HepG2 (cell line): ENCODE measurements at regions not wholly inside any gene's neighbourhood (a gene's known extent, or its start where the extent isn't known, plus 50 kb on each side); places are given as distances from the start of the nearest gene placed in this dataset.

Experiments used
- CHD2 ChIP-seq: IDR thresholded peaks from 2 replicates; pipeline ENCODE4 v1.6.1; 2011; ENCODE audit warnings: low read depth, low read length, improper control_type of control experiment
- ELF1 ChIP-seq: sonication (generic); formaldehyde crosslinking; IDR thresholded peaks from 2 replicates; pipeline ENCODE4 v1.4.0; 2020; ENCODE audit warnings: missing genetic modification reagents
- EP300 ChIP-seq, 3 experiments: sonication (generic) in 1 of 3; formaldehyde crosslinking in 1 of 3; IDR thresholded peaks; 2 replicates each; pipeline versions ENCODE4 v1.5.1 to v1.6.1; 2011 to 2020; ENCODE audit warnings: low read depth in 2 of 3, low read length in 2 of 3, borderline replicate concordance in 1 of 3, improper control_type of control experiment in 1 of 3, mild to moderate bottlenecking in 1 of 3, missing genetic modification reagents in 1 of 3, moderate library complexity in 1 of 3
- EZH2 ChIP-seq: conservative IDR thresholded peaks from 2 replicates; pipeline ENCODE4 v1.6.1; 2012; ENCODE audit warnings: mild to moderate bottlenecking, low read depth, low read length, moderate library complexity
- ZBTB7A ChIP-seq: sonication (generic); formaldehyde crosslinking; IDR thresholded peaks from 2 replicates; pipeline ENCODE4 v1.8.0; 2022; ENCODE audit warnings: mild to moderate bottlenecking, missing genetic modification reagents
- ZNF10 ChIP-seq: sonication (generic); formaldehyde crosslinking; IDR thresholded peaks from 2 replicates; pipeline ENCODE4 v1.4.0; 2020; ENCODE audit warnings: mild to moderate bottlenecking, low read depth, missing genetic modification reagents, borderline replicate concordance
- TF ChIP-seq, protein P1 (sequence below): sonication (generic); formaldehyde crosslinking; IDR thresholded peaks from 2 replicates; pipeline ENCODE4 v1.4.0; 2020; ENCODE audit warnings: missing genetic modification reagents
- TF ChIP-seq, protein P2 (sequence below): fragments of 450-650 bp; IDR thresholded peaks from 2 replicates; pipeline ENCODE4 v1.6.1; 2017; ENCODE audit warnings: mild to moderate bottlenecking
- TF ChIP-seq, protein P3 (sequence below), 2 experiments: sonication (generic) in 1 of 2; formaldehyde crosslinking in 1 of 2; IDR thresholded peaks; 2 replicates each; pipeline versions ENCODE4 v1.5.1 to v1.6.1; 2011 to 2020; ENCODE audit warnings: borderline replicate concordance in 1 of 2, low read depth in 1 of 2, low read length in 1 of 2, mild to moderate bottlenecking in 1 of 2, missing genetic modification reagents in 1 of 2, moderate library complexity in 1 of 2

DNA sequence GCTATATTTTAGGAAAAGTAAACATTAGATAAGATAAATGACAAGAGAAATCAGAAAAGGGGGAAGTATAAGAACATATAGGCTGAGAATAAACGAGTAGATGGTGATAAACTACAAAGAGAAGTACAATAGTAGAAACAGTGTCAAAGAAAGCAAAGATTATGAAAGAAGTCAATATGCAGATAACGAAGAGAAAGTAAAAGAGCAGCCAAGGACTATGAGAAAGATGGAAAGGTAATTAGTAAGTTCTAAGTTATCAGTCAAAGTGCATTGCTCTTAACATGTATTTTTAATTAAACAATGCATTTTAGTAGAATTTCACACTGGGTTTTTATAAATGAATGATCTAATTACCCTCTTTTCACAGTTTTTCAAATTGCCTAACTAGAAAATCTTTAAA is 1801.3 kb upstream of the PCDH10 start:
- no peak for TF ChIP-seq ZBTB7A (CRISPR knock-in tag)
- TF ChIP-seq EZH2 = no peak
- TF ChIP-seq CHD2 = no peak
- TF ChIP-seq, protein P1, sequence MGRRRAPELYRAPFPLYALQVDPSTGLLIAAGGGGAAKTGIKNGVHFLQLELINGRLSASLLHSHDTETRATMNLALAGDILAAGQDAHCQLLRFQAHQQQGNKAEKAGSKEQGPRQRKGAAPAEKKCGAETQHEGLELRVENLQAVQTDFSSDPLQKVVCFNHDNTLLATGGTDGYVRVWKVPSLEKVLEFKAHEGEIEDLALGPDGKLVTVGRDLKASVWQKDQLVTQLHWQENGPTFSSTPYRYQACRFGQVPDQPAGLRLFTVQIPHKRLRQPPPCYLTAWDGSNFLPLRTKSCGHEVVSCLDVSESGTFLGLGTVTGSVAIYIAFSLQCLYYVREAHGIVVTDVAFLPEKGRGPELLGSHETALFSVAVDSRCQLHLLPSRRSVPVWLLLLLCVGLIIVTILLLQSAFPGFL (CRISPR knock-in tag) = no peak
- no peak for TF ChIP-seq EP300 (IDR thresholded peaks at IDR 0.05; ENCODE audit: low read depth in 2 of 2, low read length in 2 of 2)
- TF ChIP-seq EP300 (CRISPR knock-in tag; IDR thresholded peaks at IDR 0.05; ENCODE audit: borderline replicate concordance) = no peak
- no peak for TF ChIP-seq ZNF10 (CRISPR knock-in tag)
- TF ChIP-seq, protein P2, sequence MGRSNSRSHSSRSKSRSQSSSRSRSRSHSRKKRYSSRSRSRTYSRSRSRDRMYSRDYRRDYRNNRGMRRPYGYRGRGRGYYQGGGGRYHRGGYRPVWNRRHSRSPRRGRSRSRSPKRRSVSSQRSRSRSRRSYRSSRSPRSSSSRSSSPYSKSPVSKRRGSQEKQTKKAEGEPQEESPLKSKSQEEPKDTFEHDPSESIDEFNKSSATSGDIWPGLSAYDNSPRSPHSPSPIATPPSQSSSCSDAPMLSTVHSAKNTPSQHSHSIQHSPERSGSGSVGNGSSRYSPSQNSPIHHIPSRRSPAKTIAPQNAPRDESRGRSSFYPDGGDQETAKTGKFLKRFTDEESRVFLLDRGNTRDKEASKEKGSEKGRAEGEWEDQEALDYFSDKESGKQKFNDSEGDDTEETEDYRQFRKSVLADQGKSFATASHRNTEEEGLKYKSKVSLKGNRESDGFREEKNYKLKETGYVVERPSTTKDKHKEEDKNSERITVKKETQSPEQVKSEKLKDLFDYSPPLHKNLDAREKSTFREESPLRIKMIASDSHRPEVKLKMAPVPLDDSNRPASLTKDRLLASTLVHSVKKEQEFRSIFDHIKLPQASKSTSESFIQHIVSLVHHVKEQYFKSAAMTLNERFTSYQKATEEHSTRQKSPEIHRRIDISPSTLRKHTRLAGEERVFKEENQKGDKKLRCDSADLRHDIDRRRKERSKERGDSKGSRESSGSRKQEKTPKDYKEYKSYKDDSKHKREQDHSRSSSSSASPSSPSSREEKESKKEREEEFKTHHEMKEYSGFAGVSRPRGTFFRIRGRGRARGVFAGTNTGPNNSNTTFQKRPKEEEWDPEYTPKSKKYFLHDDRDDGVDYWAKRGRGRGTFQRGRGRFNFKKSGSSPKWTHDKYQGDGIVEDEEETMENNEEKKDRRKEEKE = no peak
- TF ChIP-seq, protein P3, sequence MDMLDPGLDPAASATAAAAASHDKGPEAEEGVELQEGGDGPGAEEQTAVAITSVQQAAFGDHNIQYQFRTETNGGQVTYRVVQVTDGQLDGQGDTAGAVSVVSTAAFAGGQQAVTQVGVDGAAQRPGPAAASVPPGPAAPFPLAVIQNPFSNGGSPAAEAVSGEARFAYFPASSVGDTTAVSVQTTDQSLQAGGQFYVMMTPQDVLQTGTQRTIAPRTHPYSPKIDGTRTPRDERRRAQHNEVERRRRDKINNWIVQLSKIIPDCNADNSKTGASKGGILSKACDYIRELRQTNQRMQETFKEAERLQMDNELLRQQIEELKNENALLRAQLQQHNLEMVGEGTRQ (IDR thresholded peaks at IDR 0.05; ENCODE audit: low read depth, low read length) = no peak
- TF ChIP-seq, protein P3 (CRISPR knock-in tag; IDR thresholded peaks at IDR 0.05; ENCODE audit: borderline replicate concordance) = no peak
- TF ChIP-seq ELF1 = no peak
